ENCODE measurements at regions not wholly inside any gene's neighbourhood (a gene's known extent, or its start where the extent isn't known, plus 50 kb on each side); places are given as distances from the start of the nearest gene placed in this dataset.

DNA sequence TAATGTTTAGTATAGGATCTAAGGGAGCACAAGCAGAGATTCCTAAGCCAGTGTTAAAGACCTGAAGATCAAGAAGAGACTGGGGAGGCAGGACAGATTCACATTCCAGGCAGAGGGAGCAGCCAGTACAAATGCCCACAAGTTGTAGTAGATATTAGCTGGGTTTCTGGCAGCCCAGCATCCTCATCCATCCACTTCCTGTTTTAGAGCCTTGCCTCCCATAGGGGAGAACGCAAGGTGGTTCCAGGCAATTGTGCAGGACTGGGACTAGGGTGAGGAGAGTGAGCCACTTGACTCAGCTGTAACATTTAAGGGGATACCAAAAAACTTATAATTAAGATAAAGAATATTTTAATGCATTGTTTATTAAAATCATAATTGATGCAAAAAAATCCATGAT is 71.3 kb upstream of the PSMA6 start:
- no peak overlapping the region for H3K4me3 ChIP-seq (ENCODE audit: low read depth, low read length)

DNA sequence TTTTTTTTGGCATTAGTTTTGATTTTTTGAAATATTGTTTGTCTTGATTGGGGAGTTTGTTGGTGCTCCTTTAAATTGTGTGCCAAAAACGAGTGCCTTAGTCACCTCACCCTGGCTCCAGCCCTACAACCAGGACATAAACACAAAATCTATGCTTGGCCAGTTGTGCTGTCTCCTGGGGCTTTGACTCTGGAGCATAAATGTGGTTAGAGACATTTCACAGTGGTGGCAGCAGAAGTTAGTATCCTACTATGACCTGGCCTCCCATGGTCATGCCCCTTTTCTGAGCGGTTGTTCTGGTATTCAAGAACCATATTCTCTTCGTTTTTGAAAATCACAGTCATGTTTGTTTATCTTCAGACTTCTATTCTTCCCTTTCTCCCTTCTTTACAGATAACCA is 70.7 kb upstream of the PSMA6 start:
- ChIA-PET POLR2A (no interaction called here), CTCF (no interaction called here)
- Histone ChIP-seq H3K9me3 (ENCODE audit: control insufficient read depth, insufficient read depth, low read depth, low read length) (no peaks in the 10 kb centered on the region), H3K27ac (ENCODE audit: extremely low read depth, low read depth, low read length) (no peak overlapping the region), H3K36me3 (ENCODE audit: control insufficient read depth in 2 of 2, insufficient read depth in 1 of 2, low read length in 2 of 2) (no peaks in the 10 kb centered on the region), H3K4me3 (ENCODE audit: low read depth, low read length) (no peak overlapping the region), H3K4me1 (ENCODE audit: control insufficient read depth, insufficient read depth, low read length) (no peaks in the 10 kb centered on the region)
- no peak for TF ChIP-seq ZBTB17 (tag by site-specific recombination; IDR thresholded peaks at IDR 0.05)
- TF ChIP-seq, protein P1, sequence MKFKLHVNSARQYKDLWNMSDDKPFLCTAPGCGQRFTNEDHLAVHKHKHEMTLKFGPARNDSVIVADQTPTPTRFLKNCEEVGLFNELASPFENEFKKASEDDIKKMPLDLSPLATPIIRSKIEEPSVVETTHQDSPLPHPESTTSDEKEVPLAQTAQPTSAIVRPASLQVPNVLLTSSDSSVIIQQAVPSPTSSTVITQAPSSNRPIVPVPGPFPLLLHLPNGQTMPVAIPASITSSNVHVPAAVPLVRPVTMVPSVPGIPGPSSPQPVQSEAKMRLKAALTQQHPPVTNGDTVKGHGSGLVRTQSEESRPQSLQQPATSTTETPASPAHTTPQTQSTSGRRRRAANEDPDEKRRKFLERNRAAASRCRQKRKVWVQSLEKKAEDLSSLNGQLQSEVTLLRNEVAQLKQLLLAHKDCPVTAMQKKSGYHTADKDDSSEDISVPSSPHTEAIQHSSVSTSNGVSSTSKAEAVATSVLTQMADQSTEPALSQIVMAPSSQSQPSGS (tag by site-specific recombination; IDR thresholded peaks at IDR 0.05; ENCODE audit: low read depth), result no peak
- TF ChIP-seq ZBTB7A (tag by site-specific recombination; IDR thresholded peaks at IDR 0.05; ENCODE audit: low read depth), result no peak

More for the DNA sequence above, 71.3 kb upstream of the PSMA6 start:
- POLR2A ChIA-PET, result no interaction called here
- H3K9me3 ChIP-seq (ENCODE audit: control insufficient read depth, insufficient read depth, low read depth, low read length), result no peaks in the 10 kb centered on the region
- no peaks in the 10 kb centered on the region for H3K36me3 ChIP-seq (ENCODE audit: control insufficient read depth in 2 of 2, insufficient read depth in 1 of 2, low read length in 2 of 2)
- CTCF ChIA-PET, result no interaction called here
- TF ChIP-seq ZNF621 (tag by site-specific recombination; IDR thresholded peaks at IDR 0.05) (no peak), GLI2 (tag by site-specific recombination; IDR thresholded peaks at IDR 0.05; ENCODE audit: borderline replicate concordance, low read depth) (no peak), OVOL3 (tag by site-specific recombination; IDR thresholded peaks at IDR 0.05) (no peak), BCL11A (tag by site-specific recombination; IDR thresholded peaks at IDR 0.05; ENCODE audit: low read depth) (no peak), SETDB1 (IDR thresholded peaks at IDR 0.05; ENCODE audit: insufficient read length, low read length) (no peak), ZNF221 (tag by site-specific recombination; IDR thresholded peaks at IDR 0.05; ENCODE audit: borderline replicate concordance) (no peak), SP3 (tag by site-specific recombination; IDR thresholded peaks at IDR 0.05) (no peak), IKZF3 (tag by site-specific recombination; IDR thresholded peaks at IDR 0.05) (no peak), BCL11B (tag by site-specific recombination; IDR thresholded peaks at IDR 0.05; ENCODE audit: low read depth) (no peak), SALL2 (tag by site-specific recombination; IDR thresholded peaks at IDR 0.05; ENCODE audit: borderline replicate concordance) (no peak), ZNF624 (tag by site-specific recombination; IDR thresholded peaks at IDR 0.05) (no peak), ZNF629 (tag by site-specific recombination; IDR thresholded peaks at IDR 0.05) (no peak), ZNF112 (tag by site-specific recombination; IDR thresholded peaks at IDR 0.05) (no peak), HOXA7 (CRISPR knock-in tag; IDR thresholded peaks at IDR 0.05; ENCODE audit: borderline replicate concordance) (no peak), ZNF146 (tag by site-specific recombination; IDR thresholded peaks at IDR 0.05) (no peak), ZNF114 (tag by site-specific recombination; IDR thresholded peaks at IDR 0.05) (no peak)
- TF ChIP-seq, protein P2, sequence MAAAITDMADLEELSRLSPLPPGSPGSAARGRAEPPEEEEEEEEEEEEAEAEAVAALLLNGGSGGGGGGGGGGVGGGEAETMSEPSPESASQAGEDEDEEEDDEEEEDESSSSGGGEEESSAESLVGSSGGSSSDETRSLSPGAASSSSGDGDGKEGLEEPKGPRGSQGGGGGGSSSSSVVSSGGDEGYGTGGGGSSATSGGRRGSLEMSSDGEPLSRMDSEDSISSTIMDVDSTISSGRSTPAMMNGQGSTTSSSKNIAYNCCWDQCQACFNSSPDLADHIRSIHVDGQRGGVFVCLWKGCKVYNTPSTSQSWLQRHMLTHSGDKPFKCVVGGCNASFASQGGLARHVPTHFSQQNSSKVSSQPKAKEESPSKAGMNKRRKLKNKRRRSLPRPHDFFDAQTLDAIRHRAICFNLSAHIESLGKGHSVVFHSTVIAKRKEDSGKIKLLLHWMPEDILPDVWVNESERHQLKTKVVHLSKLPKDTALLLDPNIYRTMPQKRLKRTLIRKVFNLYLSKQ (tag by site-specific recombination; IDR thresholded peaks at IDR 0.05; ENCODE audit: borderline replicate concordance), result no peak
- TF ChIP-seq, protein P3, sequence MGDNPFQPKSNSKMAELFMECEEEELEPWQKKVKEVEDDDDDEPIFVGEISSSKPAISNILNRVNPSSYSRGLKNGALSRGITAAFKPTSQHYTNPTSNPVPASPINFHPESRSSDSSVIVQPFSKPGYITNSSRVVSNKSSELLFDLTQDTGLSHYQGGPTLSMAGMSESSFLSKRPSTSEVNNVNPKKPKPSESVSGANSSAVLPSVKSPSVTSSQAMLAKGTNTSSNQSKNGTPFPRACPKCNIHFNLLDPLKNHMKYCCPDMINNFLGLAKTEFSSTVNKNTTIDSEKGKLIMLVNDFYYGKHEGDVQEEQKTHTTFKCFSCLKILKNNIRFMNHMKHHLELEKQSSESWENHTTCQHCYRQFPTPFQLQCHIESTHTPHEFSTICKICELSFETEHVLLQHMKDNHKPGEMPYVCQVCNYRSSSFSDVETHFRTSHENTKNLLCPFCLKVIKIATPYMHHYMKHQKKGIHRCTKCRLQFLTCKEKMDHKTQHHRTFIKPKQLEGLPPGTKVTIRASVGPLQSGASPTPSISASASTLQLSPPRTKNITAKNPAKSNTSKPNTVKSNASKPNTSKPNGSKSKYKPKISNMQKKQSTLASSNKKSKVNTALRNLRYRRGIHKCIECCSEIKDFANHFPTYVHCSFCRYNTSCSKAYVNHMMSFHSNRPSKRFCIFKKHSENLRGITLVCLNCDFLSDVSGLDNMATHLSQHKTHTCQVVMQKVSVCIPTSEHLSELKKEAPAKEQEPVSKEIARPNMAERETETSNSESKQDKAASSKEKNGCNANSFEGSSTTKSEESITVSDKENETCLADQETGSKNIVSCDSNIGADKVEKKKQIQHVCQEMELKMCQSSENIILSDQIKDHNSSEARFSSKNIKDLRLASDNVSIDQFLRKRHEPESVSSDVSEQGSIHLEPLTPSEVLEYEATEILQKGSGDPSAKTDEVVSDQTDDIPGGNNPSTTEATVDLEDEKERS (tag by site-specific recombination; IDR thresholded peaks at IDR 0.05), result no peak
- TF ChIP-seq, protein P4, sequence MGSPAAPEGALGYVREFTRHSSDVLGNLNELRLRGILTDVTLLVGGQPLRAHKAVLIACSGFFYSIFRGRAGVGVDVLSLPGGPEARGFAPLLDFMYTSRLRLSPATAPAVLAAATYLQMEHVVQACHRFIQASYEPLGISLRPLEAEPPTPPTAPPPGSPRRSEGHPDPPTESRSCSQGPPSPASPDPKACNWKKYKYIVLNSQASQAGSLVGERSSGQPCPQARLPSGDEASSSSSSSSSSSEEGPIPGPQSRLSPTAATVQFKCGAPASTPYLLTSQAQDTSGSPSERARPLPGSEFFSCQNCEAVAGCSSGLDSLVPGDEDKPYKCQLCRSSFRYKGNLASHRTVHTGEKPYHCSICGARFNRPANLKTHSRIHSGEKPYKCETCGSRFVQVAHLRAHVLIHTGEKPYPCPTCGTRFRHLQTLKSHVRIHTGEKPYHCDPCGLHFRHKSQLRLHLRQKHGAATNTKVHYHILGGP (tag by site-specific recombination; IDR thresholded peaks at IDR 0.05), result no peak
- no peak overlapping the region for H3K27ac ChIP-seq (ENCODE audit: extremely low read depth, low read depth, low read length)
- no peaks in the 10 kb centered on the region for H3K4me1 ChIP-seq (ENCODE audit: control insufficient read depth, insufficient read depth, low read length)
